Ascending aorta (tissue), 2 donors: ENCODE measurements at regions not wholly inside any gene's neighbourhood (a gene's known extent, or its start where the extent isn't known, plus 50 kb on each side); places are given as distances from the start of the nearest gene placed in this dataset.
"Not testable (repeated sequence)": the region's sequence is repeated elsewhere in the genome, so short reads cannot be mapped to it uniquely, and the experiment has no call there.

Source experiments
- DNase-seq, 2 donors: peaks; one replicate each; pipeline ENCODE4 v3.0.0-alpha.2; 2019; ENCODE audit warnings: low spot score in 2 of 2
- H3K27ac ChIP-seq, 2 donors: fragments of 200-600 bp; sonication (generic); one replicate each; pipeline ENCODE4 v1.5.1; 2016 to 2017; ENCODE audit warnings: mild to moderate bottlenecking in 1 of 2
- H3K27me3 ChIP-seq: fragments of 200-600 bp; sonication (generic); one replicate; pipeline ENCODE4 v1.5.1; 2017
- H3K36me3 ChIP-seq, 2 donors: fragments of 200-600 bp; sonication (generic); one replicate each; pipeline ENCODE4 v1.5.1; 2016
- H3K4me1 ChIP-seq, 2 donors: fragments of 200-600 bp; sonication (generic); one replicate each; pipeline ENCODE4 v1.5.1; 2016 to 2017; ENCODE audit warnings: mild to moderate bottlenecking in 1 of 2
- H3K4me3 ChIP-seq, 2 donors: fragments of 200-600 bp; sonication (generic); one replicate each; pipeline ENCODE4 v1.5.1; 2016 to 2017; ENCODE audit warnings: mild to moderate bottlenecking in 1 of 2
- H3K9me3 ChIP-seq, 2 donors: fragments of 200-600 bp; sonication (generic); one replicate each; pipeline ENCODE4 v1.5.1; 2016
- CTCF ChIP-seq, 3 experiments: fragments of 200-600 bp in 2 of 3; fragments of 450-650 bp in 1 of 3; sonication (generic) in 2 of 3; IDR thresholded peaks; one replicate each; pipeline ENCODE4 v1.5.1; 2016 to 2019; ENCODE audit warnings: antibody characterized with exemption in 3 of 3, mild to moderate bottlenecking in 1 of 3, moderate library complexity in 1 of 3
- intact Hi-C: fragments of 100-400 bp; cut with DNase I; formaldehyde crosslinking; loops from one replicate; pipeline ENCODE4 v1.15.1; 2023

- Histone ChIP-seq H3K27ac (no peak overlapping the region), H3K4me1 (peaks cover 0 to 7% of the 10 kb centered on the region in 2 donors), H3K36me3 (no peaks in the 10 kb centered on the region), H3K27me3 (no peaks in the 10 kb centered on the region), H3K9me3 (no peaks in the 10 kb centered on the region), H3K4me3 (no peak overlapping the region)
- no peak for TF ChIP-seq CTCF (IDR thresholded peaks at IDR 0.05)
- intact Hi-C loops, result no loop called here
- DNase-seq, result no peak
Observed at GRCh38 chr2:186425576-186425975, 60.5 kb upstream of the ZC3H15 start.

- Histone ChIP-seq H3K27ac (no peak overlapping the region), H3K4me1 (peaks cover 0 to 6% of the 10 kb centered on the region in 2 donors), H3K27me3 (no peaks in the 10 kb centered on the region), H3K36me3 (no peaks in the 10 kb centered on the region), H3K4me3 (no peak overlapping the region), H3K9me3 (no peaks in the 10 kb centered on the region)
- TF ChIP-seq CTCF (IDR thresholded peaks at IDR 0.05), result no peak
- no peak for DNase-seq
- intact Hi-C loops, result no loop called here
Observed at GRCh38 chr2:186426153-186427016, 59.7 kb upstream of the ZC3H15 start.

GRCh38 chr2:186427017-186427350 is 59.1 kb upstream of the ZC3H15 start:
- H3K27me3 ChIP-seq, H3K9me3 ChIP-seq, H3K4me1 ChIP-seq, H3K27ac ChIP-seq, intact Hi-C loops, H3K36me3 ChIP-seq, H3K4me3 ChIP-seq, DNase-seq: not testable (repeated sequence)

GRCh38 chr2:186427970-186428369 is 58.1 kb upstream of the ZC3H15 start:
- H3K36me3 ChIP-seq, result no peaks in the 10 kb centered on the region
- no peaks in the 10 kb centered on the region for H3K9me3 ChIP-seq
- no peak for DNase-seq
- TF ChIP-seq CTCF (IDR thresholded peaks at IDR 0.05), result no peak
- intact Hi-C loops, result no loop called here
- H3K4me1 ChIP-seq, result no peaks in the 10 kb centered on the region
- H3K27ac ChIP-seq, result no peak overlapping the region
- no peaks in the 10 kb centered on the region for H3K27me3 ChIP-seq
- no peak overlapping the region for H3K4me3 ChIP-seq

- H3K27ac ChIP-seq, result no peak overlapping the region
- no peak for DNase-seq
- no peak overlapping the region for H3K4me3 ChIP-seq
- TF ChIP-seq CTCF (IDR thresholded peaks at IDR 0.05), result no peak
- no peaks in the 10 kb centered on the region for H3K4me1 ChIP-seq
- no peaks in the 10 kb centered on the region for H3K36me3 ChIP-seq
- intact Hi-C loops, result no loop called here
- H3K27me3 ChIP-seq, result no peaks in the 10 kb centered on the region
- H3K9me3 ChIP-seq, result no peaks in the 10 kb centered on the region
Observed at GRCh38 chr2:186429104-186429503, 57.0 kb upstream of the ZC3H15 start.

GRCh38 chr2:186431306-186431705 is 54.8 kb upstream of the ZC3H15 start:
- no peaks in the 10 kb centered on the region for H3K36me3 ChIP-seq
- H3K4me1 ChIP-seq, result no peaks in the 10 kb centered on the region
- no peaks in the 10 kb centered on the region for H3K27me3 ChIP-seq
- no peaks in the 10 kb centered on the region for H3K9me3 ChIP-seq
- H3K27ac ChIP-seq, result no peak overlapping the region
- no peak for TF ChIP-seq CTCF (IDR thresholded peaks at IDR 0.05)
- no peak overlapping the region for H3K4me3 ChIP-seq
- intact Hi-C loops, result no loop called here
- DNase-seq, result no peak
